H1 (cell line): ENCODE measurements at regions not wholly inside any gene's neighbourhood (a gene's known extent, or its start where the extent isn't known, plus 50 kb on each side); places are given as distances from the start of the nearest gene placed in this dataset.
"Not testable (repeated sequence)": the region's sequence is repeated elsewhere in the genome, so short reads cannot be mapped to it uniquely, and the experiment has no call there.

Experiments
- CTCF ChIA-PET: fragments of 300-600 bp; sonication (Branson Sonifier 250); formaldehyde crosslinking; loops from one replicate; lab custom pipeline; 2021; ENCODE audit not compliant: partially characterized antibody; lab: Charles Lee
- POLR2A ChIA-PET: fragments of 300-600 bp; sonication (Branson Sonifier 250); formaldehyde crosslinking; loops from one replicate; lab custom pipeline; 2021; ENCODE audit warnings: inconsistent platforms; ENCODE audit not compliant: partially characterized antibody; lab: Charles Lee
- DNase-seq, 2 experiments: peaks; one replicate each; pipeline versions ENCODE4 v3.0.0 to v3.0.0-alpha.2; 2010 to 2022; ENCODE audit warnings: low spot score in 2 of 2, low read depth in 1 of 2, mixed read lengths in 1 of 2
- FAIRE-seq: peaks from 2 replicates; lab custom pipeline; 2011; peaks lifted over from hg19 to GRCh38; lab: Jason Lieb, UNC
- H2AFZ ChIP-seq: 2 replicates; pipeline ENCODE4 v1.8.1; 2012; ENCODE audit warnings: low read length, inconsistent platforms
- H2AK5ac ChIP-seq: 2 replicates; pipeline ENCODE4 v1.6.1; 2013; ENCODE audit warnings: low read depth, low read length
- H2BK120ac ChIP-seq: replicated peaks from 2 replicates; pipeline ENCODE3; 2013; ENCODE audit warnings: low read depth, low read length, inconsistent platforms
- H2BK12ac ChIP-seq: 2 replicates; pipeline ENCODE4 v1.6.1; 2013; ENCODE audit warnings: low read depth, low read length
- H2BK15ac ChIP-seq: 2 replicates; pipeline ENCODE4 v1.6.1; 2013; ENCODE audit warnings: low read length
- H2BK20ac ChIP-seq: 2 replicates; pipeline ENCODE4 v1.6.1; 2013; ENCODE audit warnings: low read length
- H2BK5ac ChIP-seq: 2 replicates; pipeline ENCODE4 v1.6.1; 2013; ENCODE audit warnings: low read depth, low read length
- H3K14ac ChIP-seq: 2 replicates; pipeline ENCODE4 v1.6.1; 2013; ENCODE audit warnings: inconsistent platforms; ENCODE audit not compliant: insufficient read length
- H3K18ac ChIP-seq: 2 replicates; pipeline ENCODE4 v1.6.1; 2013; ENCODE audit warnings: low read length; ENCODE audit errors: extremely low read depth
- H3K23ac ChIP-seq: 2 replicates; pipeline ENCODE4 v1.6.1; 2013; ENCODE audit warnings: inconsistent platforms; ENCODE audit not compliant: insufficient read length
- H3K23me2 ChIP-seq: 2 replicates; pipeline ENCODE4 v1.6.1; 2013; ENCODE audit warnings: low read depth, low read length
- H3K27ac ChIP-seq: 2 replicates; pipeline ENCODE4 v1.6.1; 2011; ENCODE audit warnings: low read depth, low read length, inconsistent platforms
- H3K27me3 ChIP-seq, 4 experiments: replicated peaks in 1 of 4; 1 replicate in 1 of 4; 2 replicates in 3 of 4; pipeline versions ENCODE4 v1.6.1 to v1.8.1; 2011 to 2013; ENCODE audit warnings: low read length in 3 of 4, mild to moderate bottlenecking in 3 of 4, inconsistent platforms in 2 of 4, mixed read lengths in 2 of 4, moderate library complexity in 1 of 4; ENCODE audit not compliant: control insufficient read depth in 3 of 4, insufficient read depth in 3 of 4; ENCODE audit errors: extremely low read depth in 1 of 4
- H3K36me3 ChIP-seq, 4 experiments: 2 replicates each; pipeline versions ENCODE4 v1.6.1 to v1.8.1; 2011 to 2013; ENCODE audit warnings: mild to moderate bottlenecking in 4 of 4, low read length in 3 of 4, moderate library complexity in 2 of 4, control low read depth in 1 of 4, inconsistent platforms in 1 of 4; ENCODE audit not compliant: insufficient read depth in 4 of 4, control insufficient read depth in 2 of 4
- H3K4ac ChIP-seq: replicated peaks from 2 replicates; pipeline ENCODE3; 2013; ENCODE audit warnings: low read length, low read depth, mixed read lengths, inconsistent platforms; ENCODE audit not compliant: insufficient read length
- H3K4me1 ChIP-seq, 4 experiments: replicated peaks in 1 of 4; 1 replicate in 1 of 4; 2 replicates in 3 of 4; pipeline versions ENCODE4 v1.6.1 to v1.8.1; 2011 to 2013; ENCODE audit warnings: low read length in 3 of 4, inconsistent platforms in 2 of 4, mixed read lengths in 1 of 4; ENCODE audit not compliant: insufficient read depth in 4 of 4, control insufficient read depth in 3 of 4
- H3K4me2 ChIP-seq, 2 experiments: 2 replicates each; pipeline versions ENCODE4 v1.6.1 to v1.8.1; 2011 to 2013; ENCODE audit warnings: low read depth in 2 of 2, low read length in 2 of 2, control low read depth in 1 of 2, inconsistent platforms in 1 of 2, mild to moderate bottlenecking in 1 of 2; ENCODE audit not compliant: insufficient read depth in 1 of 2
- H3K4me3 ChIP-seq, 4 experiments: fragments of 200-600, 300-600 bp in 1 of 4; sonication (generic), shearing (Covaris generic), sonication (Bioruptor Twin) in 1 of 4; 2 replicates each; pipeline versions ENCODE4 v1.5.1 to v1.8.1; 2011 to 2016; ENCODE audit warnings: low read length in 4 of 4, low read depth in 3 of 4, control low read depth in 2 of 4, inconsistent platforms in 2 of 4, mild to moderate bottlenecking in 2 of 4, mixed read lengths in 1 of 4, moderate library complexity in 1 of 4; ENCODE audit not compliant: insufficient read depth in 2 of 4; ENCODE audit errors: extremely low read depth in 1 of 4
- H3K56ac ChIP-seq: replicated peaks from 2 replicates; pipeline ENCODE3; 2013; ENCODE audit warnings: low read depth, mild to moderate bottlenecking, mixed read lengths, low read length, inconsistent platforms; ENCODE audit not compliant: insufficient read length
- H3K79me1 ChIP-seq: 2 replicates; pipeline ENCODE4 v1.6.1; 2013; ENCODE audit warnings: low read depth, low read length, control low read depth
- H3K79me2 ChIP-seq, 2 experiments: 2 replicates each; pipeline versions ENCODE4 v1.6.1 to v1.8.1; 2012 to 2013; ENCODE audit warnings: low read length in 2 of 2, mild to moderate bottlenecking in 2 of 2, inconsistent platforms in 1 of 2; ENCODE audit not compliant: insufficient read depth in 2 of 2, control insufficient read depth in 1 of 2
- H3K9ac ChIP-seq, 4 experiments: replicated peaks in 1 of 4; 1 replicate in 1 of 4; 2 replicates in 3 of 4; pipeline versions ENCODE4 v1.6.1 to v1.8.1; 2011 to 2013; ENCODE audit warnings: low read depth in 3 of 4, low read length in 3 of 4, control low read depth in 2 of 4, mild to moderate bottlenecking in 2 of 4, moderate library complexity in 2 of 4, inconsistent platforms in 1 of 4; ENCODE audit errors: extremely low read depth in 1 of 4
- H3K9me3 ChIP-seq, 2 experiments: 2 replicates each; pipeline versions ENCODE4 v1.6.1 to v1.8.1; 2012 to 2013; ENCODE audit warnings: mild to moderate bottlenecking in 2 of 2, moderate library complexity in 2 of 2, control low read depth in 1 of 2, inconsistent platforms in 1 of 2, low read depth in 1 of 2, low read length in 1 of 2, mixed read lengths in 1 of 2; ENCODE audit not compliant: insufficient read depth in 2 of 2
- H4K20me1 ChIP-seq, 2 experiments: replicated peaks in 1 of 2; 2 replicates each; pipeline versions ENCODE3 to v1.8.1; 2011 to 2013; ENCODE audit warnings: inconsistent platforms in 2 of 2, low read length in 2 of 2, mild to moderate bottlenecking in 1 of 2; ENCODE audit not compliant: insufficient read depth in 2 of 2, control insufficient read depth in 1 of 2
- H4K5ac ChIP-seq: 2 replicates; pipeline ENCODE4 v1.6.1; 2013; ENCODE audit warnings: low read length, low read depth, mixed read lengths, inconsistent platforms; ENCODE audit not compliant: insufficient read length
- H4K8ac ChIP-seq: 2 replicates; pipeline ENCODE4 v1.8.0; 2013; ENCODE audit warnings: mild to moderate bottlenecking, moderate library complexity, low read length, inconsistent platforms; ENCODE audit not compliant: insufficient read depth; ENCODE audit errors: extremely low read depth
- H4K91ac ChIP-seq: replicated peaks from 2 replicates; pipeline ENCODE3; 2013; ENCODE audit warnings: low read length, mixed read lengths, inconsistent platforms; ENCODE audit not compliant: insufficient read length
- WGBS, 2 experiments: shearing (Covaris generic) in 1 of 2; methylation state at CpG; one replicate each; pipeline versions ENCODE4 v1.1.6 to v1.1.7; 2013 to 2015; ENCODE audit warnings: low lambda C conversion rate in 2 of 2, mixed read lengths in 2 of 2, inconsistent platforms in 1 of 2, low coverage in 1 of 2, missing lambda C conversion rate in 1 of 2; ENCODE audit not compliant: insufficient replicate concordance in 2 of 2, insufficient coverage in 1 of 2, insufficient read length in 1 of 2; ENCODE audit errors: extremely low coverage in 1 of 2, missing lambda C conversion rate in 1 of 2; 5-methylcytosine and 5-hydroxymethylcytosine counted together

- H3K9me3 ChIP-seq, DNase-seq, H3K23ac ChIP-seq, H4K5ac ChIP-seq, POLR2A ChIA-PET, H2BK12ac ChIP-seq, H4K20me1 ChIP-seq, H3K14ac ChIP-seq, H2AFZ ChIP-seq, H3K4me2 ChIP-seq, H3K27ac ChIP-seq, H2BK20ac ChIP-seq, H3K79me2 ChIP-seq, H3K79me1 ChIP-seq, H3K9ac ChIP-seq, H3K23me2 ChIP-seq, H4K91ac ChIP-seq, H2BK120ac ChIP-seq, H2BK15ac ChIP-seq, H3K36me3 ChIP-seq, H3K18ac ChIP-seq, H4K8ac ChIP-seq, FAIRE-seq, H3K4ac ChIP-seq, H2AK5ac ChIP-seq, H3K4me3 ChIP-seq, H3K4me1 ChIP-seq, H3K56ac ChIP-seq, H3K27me3 ChIP-seq, H2BK5ac ChIP-seq: not testable (repeated sequence)
- 97% methylated on average over 4 of the region's 4 CpGs; no CpG with 5 or more reads in 1 of the 2 experiments for WGBS, 2 experiments
- CTCF ChIA-PET = interaction anchor here (1.3 kb wide), 1 partner anchor 34 kb away, joined by 4 read pairs; no protein-coding TSS in a partner anchor
These were observed 61.3 kb downstream of the IRX5 start for GRCh38 chr16:54991946-54992345.
